Spinal cord (tissue), 9 donors: ENCODE measurements at regions not wholly inside any gene's neighbourhood (a gene's known extent, or its start where the extent isn't known, plus 50 kb on each side); places are given as distances from the start of the nearest gene placed in this dataset.
"Not testable (repeated sequence)": the region's sequence is repeated elsewhere in the genome, so short reads cannot be mapped to it uniquely, and the experiment has no call there.

ENCODE experiments used
- DNase-seq, 6 donors: peaks; one replicate each; pipeline versions ENCODE4 v3.0.0 to v3.0.0-alpha.2; 2013 to 2015; ENCODE audit warnings: low spot score in 6 of 6, low read depth in 4 of 6
- H3K27ac ChIP-seq: one replicate; pipeline ENCODE4 v1.5.1; 2013; ENCODE audit warnings: low read depth, low read length, control low read depth
- H3K27me3 ChIP-seq: one replicate; pipeline ENCODE4 v1.6.1; 2013; ENCODE audit warnings: low read length; ENCODE audit not compliant: control insufficient read depth, insufficient read depth
- H3K36me3 ChIP-seq: one replicate; pipeline ENCODE4 v1.6.1; 2013; ENCODE audit warnings: low read length; ENCODE audit not compliant: control insufficient read depth, insufficient read depth
- H3K4me1 ChIP-seq: one replicate; pipeline ENCODE4 v1.6.1; 2013; ENCODE audit warnings: low read length; ENCODE audit not compliant: control insufficient read depth, insufficient read depth
- H3K4me3 ChIP-seq: one replicate; pipeline ENCODE4 v1.5.1; 2013; ENCODE audit warnings: low read depth, low read length, control low read depth
- H3K9me3 ChIP-seq: one replicate; pipeline ENCODE4 v1.6.1; 2013; ENCODE audit warnings: low read length; ENCODE audit not compliant: control insufficient read depth, insufficient read depth
- WGBS: methylation state at CpG from one replicate; pipeline ENCODE4 v1.1.5; 2013; ENCODE audit warnings: missing lambda C conversion rate; ENCODE audit not compliant: insufficient coverage; 5-methylcytosine and 5-hydroxymethylcytosine counted together
- donor health status: healthy.

- Histone ChIP-seq H3K4me3 (peak overlapping the region; percentile 16), H3K9me3 (no peaks in the 10 kb centered on the region), H3K36me3 (no peaks in the 10 kb centered on the region), H3K4me1 (peaks cover 18% of the 10 kb centered on the region), H3K27ac (peak overlapping the region; percentile 40), H3K27me3 (peaks cover 24% of the 10 kb centered on the region)
- 1% methylated on average over 29 of the region's 36 CpGs for WGBS
- peak in 3 of 6 donors; percentile 20 to 77 (median 69) for DNase-seq
Measured at GRCh38 chr15:96053031-96053780, 277.3 kb upstream of the NR2F2 start.

GRCh38 chr15:96053781-96054428, 276.6 kb upstream of the NR2F2 start:
- Histone ChIP-seq H3K4me3 (peak overlapping the region; percentile 16), H3K4me1 (peaks cover 18% of the 10 kb centered on the region), H3K9me3 (no peaks in the 10 kb centered on the region), H3K27ac (peak overlapping the region; percentile 40), H3K36me3 (no peaks in the 10 kb centered on the region), H3K27me3 (peaks cover 22% of the 10 kb centered on the region)
- no peak for DNase-seq
- WGBS: 4% methylated on average over 3 of the region's 14 CpGs

- Histone ChIP-seq H3K27me3 (peaks cover 22% of the 10 kb centered on the region), H3K4me1 (peaks cover 18% of the 10 kb centered on the region), H3K4me3 (no peak overlapping the region), H3K27ac (no peak overlapping the region), H3K9me3 (no peaks in the 10 kb centered on the region), H3K36me3 (no peaks in the 10 kb centered on the region)
- peak in 2 of 6 donors; percentile 38 to 70 for DNase-seq
- WGBS: no CpG with 5 or more reads among the region's 6 CpGs
Measured at GRCh38 chr15:96054621-96055020, 275.9 kb upstream of the NR2F2 start.

- Histone ChIP-seq H3K27ac (no peak overlapping the region), H3K36me3 (no peaks in the 10 kb centered on the region), H3K4me3 (no peak overlapping the region), H3K27me3 (peaks cover 7% of the 10 kb centered on the region), H3K9me3 (no peaks in the 10 kb centered on the region), H3K4me1 (peaks cover 9% of the 10 kb centered on the region)
- no peak for DNase-seq
- 100% methylated on average over 2 of the region's 8 CpGs for WGBS
Measured at GRCh38 chr15:96058103-96058851, 272.2 kb upstream of the NR2F2 start.

- H3K9me3 ChIP-seq, DNase-seq: not testable (repeated sequence)
- no CpG with 5 or more reads among the region's 1 CpG for WGBS
Measured at GRCh38 chr15:96058852-96059103, 271.7 kb upstream of the NR2F2 start.

GRCh38 chr15:96060591-96060990, 269.9 kb upstream of the NR2F2 start:
- H3K4me3 ChIP-seq, DNase-seq, H3K27me3 ChIP-seq, H3K36me3 ChIP-seq, H3K27ac ChIP-seq, H3K4me1 ChIP-seq, H3K9me3 ChIP-seq: not testable (repeated sequence)
- WGBS: 100% methylated on average over 1 of the region's 5 CpGs

More at GRCh38 chr15:96058852-96059103, 271.7 kb upstream of the NR2F2 start:
- H3K4me1 ChIP-seq, H3K27me3 ChIP-seq, H3K27ac ChIP-seq, H3K36me3 ChIP-seq, H3K4me3 ChIP-seq: not testable (repeated sequence)

- Histone ChIP-seq H3K9me3 (peaks cover 1% of the 10 kb centered on the region), H3K27me3 (no peaks in the 10 kb centered on the region), H3K27ac (no peak overlapping the region), H3K4me1 (no peaks in the 10 kb centered on the region), H3K36me3 (no peaks in the 10 kb centered on the region), H3K4me3 (no peak overlapping the region)
- WGBS: no CpG with 5 or more reads among the region's 3 CpGs
- no peak for DNase-seq
Measured at GRCh38 chr15:96064351-96064756, 266.1 kb upstream of the NR2F2 start.

GRCh38 chr15:96066126-96066525, 264.4 kb upstream of the NR2F2 start:
- 100% methylated on average over 2 of the region's 4 CpGs for WGBS
- Histone ChIP-seq H3K4me3 (no peak overlapping the region), H3K9me3 (peaks cover 1% of the 10 kb centered on the region), H3K4me1 (no peaks in the 10 kb centered on the region), H3K36me3 (no peaks in the 10 kb centered on the region), H3K27me3 (no peaks in the 10 kb centered on the region), H3K27ac (no peak overlapping the region)
- no peak for DNase-seq

GRCh38 chr15:96066852-96067495, 263.5 kb upstream of the NR2F2 start:
- no peak for DNase-seq
- WGBS: 91% methylated on average over 5 of the region's 8 CpGs
- Histone ChIP-seq H3K27me3 (no peaks in the 10 kb centered on the region), H3K9me3 (peaks cover 1% of the 10 kb centered on the region), H3K4me3 (no peak overlapping the region), H3K27ac (no peak overlapping the region), H3K4me1 (no peaks in the 10 kb centered on the region), H3K36me3 (no peaks in the 10 kb centered on the region)
